Testis (tissue), 2 donors: ENCODE measurements at regions not wholly inside any gene's neighbourhood (a gene's known extent, or its start where the extent isn't known, plus 50 kb on each side); places are given as distances from the start of the nearest gene placed in this dataset.

Experiments
- CTCF ChIP-seq, 3 experiments: fragments of 450-650 bp in 2 of 3; fragments of 200-600 bp in 1 of 3; sonication (generic) in 1 of 3; IDR thresholded peaks; one replicate each; pipeline ENCODE4 v1.5.1; 2016 to 2019; ENCODE audit warnings: antibody characterized with exemption in 3 of 3, mild to moderate bottlenecking in 2 of 3, moderate library complexity in 1 of 3
- POLR2A ChIP-seq: fragments of 450-650 bp; IDR thresholded peaks from one replicate; pipeline ENCODE4 v1.6.1; 2017; ENCODE audit warnings: antibody characterized with exemption, mild to moderate bottlenecking, moderate library complexity

- TF ChIP-seq POLR2A (no peak), CTCF (IDR thresholded peaks at IDR 0.05) (no peak)
Measured at GRCh38 chr19:46911456-46911855, 50.7 kb downstream of the ARHGAP35 start.
